HG03442 (cell line): ENCODE measurements at regions not wholly inside any gene's neighbourhood (a gene's known extent, or its start where the extent isn't known, plus 50 kb on each side); places are given as distances from the start of the nearest gene placed in this dataset.
"Not testable (repeated sequence)": the region's sequence is repeated elsewhere in the genome, so short reads cannot be mapped to it uniquely, and the experiment has no call there.

Experiments used
- ATAC-seq: cut with Tn5 transposase; IDR thresholded peaks from one replicate; pipeline ENCODE4 v1.9.1; 2021; ENCODE audit warnings: mild to moderate bottlenecking, moderate library complexity; ENCODE audit not compliant: unreplicated experiment

DNA sequence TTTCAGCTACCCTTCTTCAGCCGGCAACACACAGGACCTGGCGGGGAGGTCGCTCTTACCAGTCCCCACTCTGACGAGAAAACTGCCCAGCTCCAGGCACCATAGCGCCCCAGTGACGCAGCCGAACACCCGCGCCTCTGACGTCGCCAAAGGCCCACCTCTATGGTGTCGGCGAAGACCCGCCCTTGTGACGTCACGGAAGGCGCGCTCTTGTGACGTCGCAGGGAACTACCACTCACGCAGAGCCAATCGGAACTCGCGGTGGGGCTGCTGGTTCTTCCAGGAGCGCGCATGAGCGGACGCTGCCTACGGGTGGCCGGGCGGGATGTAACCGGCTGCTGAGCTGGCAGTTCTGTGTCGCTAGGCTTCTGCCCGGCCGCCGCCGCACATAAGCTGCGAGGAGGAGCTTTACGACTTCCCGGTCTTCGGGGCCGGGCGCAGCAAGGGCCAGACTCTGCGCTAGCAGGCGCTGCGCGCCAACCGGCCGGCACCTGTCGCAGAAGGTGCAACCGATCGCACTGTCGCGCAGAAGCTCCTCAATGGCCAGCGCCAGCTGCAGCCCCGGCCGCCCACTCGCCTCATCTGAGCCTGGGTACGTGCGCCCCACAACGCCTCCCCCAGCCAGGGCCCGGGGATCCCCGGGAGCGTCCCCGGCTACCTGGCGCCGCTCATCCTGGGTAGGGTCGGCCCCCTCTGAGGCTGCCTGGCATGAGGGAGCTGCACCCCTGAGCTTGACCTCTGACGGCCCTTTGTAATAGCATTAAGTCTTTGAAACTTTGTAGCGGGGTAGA lies 121.3 kb upstream of the FBXO28 start:
- ATAC-seq, result peak; percentile 100

DNA sequence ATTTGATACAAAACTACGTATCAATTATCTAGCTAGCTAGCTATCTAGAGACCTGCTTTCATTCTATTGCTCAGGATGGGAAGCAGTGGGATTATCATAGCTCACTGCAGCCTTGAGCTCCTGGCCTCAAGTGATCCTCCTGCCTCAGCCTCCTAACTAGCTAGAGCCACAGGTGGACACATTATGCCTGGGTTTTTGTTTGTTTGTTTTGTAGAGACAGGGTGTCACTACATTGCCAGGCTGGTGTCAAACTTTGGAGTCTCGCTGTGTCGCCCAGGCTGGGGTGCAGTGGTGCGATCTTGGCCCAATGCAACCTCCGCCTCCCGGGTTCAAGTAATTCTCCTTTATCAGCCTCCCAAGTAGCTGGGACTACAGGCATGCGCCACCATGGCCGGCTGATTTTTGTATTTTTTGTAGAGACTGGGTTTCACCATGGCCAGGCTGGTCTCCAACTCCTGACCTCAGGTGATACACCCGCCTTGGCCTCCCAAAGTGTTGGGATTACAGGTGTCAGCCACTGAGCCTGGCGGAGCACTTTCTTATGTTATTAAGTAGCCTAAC lies 122.5 kb upstream of the FBXO28 start:
- ATAC-seq, result not testable (repeated sequence)

DNA sequence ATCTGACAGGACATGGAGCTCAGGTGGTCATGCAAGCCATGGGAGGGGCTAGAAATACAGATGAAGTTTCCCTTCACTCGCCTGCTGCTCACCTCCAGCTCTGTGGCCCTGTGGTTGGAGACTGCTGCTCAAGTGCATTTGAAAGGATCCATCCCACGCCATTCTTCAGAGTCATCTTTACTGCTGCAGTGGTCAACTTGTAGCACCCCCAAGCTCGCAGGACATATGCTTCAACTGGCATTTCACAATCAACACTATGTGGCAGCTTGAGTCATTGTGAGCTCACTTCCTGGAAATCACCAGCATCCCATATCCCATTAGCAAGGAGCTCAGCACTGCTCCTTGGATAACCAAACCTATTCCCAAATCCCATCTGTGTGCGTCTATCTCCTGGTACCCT lies 116.2 kb upstream of the TP53BP2 start:
- not testable (repeated sequence) for ATAC-seq

DNA sequence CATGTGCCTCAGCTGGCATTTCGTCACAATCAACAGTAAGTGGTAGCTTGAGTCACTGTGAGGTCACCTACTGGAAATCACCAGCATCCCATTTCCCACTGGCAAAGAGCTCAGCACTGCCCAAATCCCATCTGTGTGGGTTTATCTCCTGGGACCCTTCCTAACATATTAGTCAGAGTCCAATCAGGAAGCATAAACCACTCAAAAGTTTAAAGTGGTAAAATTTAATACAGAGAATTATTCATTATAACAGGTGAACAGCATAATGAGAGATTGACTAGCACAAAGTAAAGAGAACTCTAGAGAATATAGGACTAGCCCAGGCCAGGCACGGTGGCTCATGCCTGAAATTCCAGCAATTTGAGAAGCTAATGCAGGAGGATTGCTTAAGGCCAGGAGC lies 107.1 kb upstream of the TP53BP2 start:
- ATAC-seq, result not testable (repeated sequence)

DNA sequence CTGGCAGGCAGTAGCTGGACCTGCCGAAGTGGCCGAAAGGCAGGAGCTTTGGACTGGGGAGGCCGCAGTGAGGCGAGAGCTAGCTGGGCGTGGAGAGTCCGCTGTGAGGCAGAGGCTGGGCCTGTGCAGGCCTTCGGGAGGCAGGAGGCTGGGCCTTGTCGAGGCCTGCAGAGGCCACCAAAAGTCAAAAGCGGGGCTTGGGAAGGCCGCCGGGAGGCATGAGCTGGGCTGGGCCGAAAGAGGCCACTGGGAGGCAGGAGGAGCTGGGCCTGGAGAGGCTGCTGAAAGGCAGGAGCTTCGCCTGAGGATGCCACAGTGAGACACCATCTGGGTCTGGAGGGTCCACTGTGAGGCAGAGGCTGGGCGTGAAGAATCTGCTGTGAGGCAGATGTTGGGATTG lies 105.8 kb upstream of the TP53BP2 start:
- not testable (repeated sequence) for ATAC-seq

DNA sequence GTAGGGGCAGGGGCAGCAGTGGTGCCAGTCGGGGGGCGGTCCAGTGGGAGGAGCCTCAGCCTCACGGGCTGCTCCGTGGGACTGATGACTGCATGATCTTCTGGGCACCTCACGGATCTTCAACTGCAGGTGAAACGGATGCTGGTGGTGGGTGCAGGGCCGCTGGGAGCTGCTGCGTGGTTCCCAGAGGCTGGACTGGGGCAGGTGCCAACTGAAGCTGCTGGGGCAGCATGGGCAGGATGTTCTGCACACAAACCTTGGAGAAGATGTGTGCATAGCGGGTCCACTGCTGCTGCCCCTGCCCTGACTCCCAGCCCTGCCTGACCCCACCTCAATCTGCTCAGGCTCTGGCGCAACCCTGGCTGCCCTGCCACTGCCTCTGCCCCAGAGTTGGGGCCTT lies 104.2 kb upstream of the TP53BP2 start:
- ATAC-seq, result not testable (repeated sequence)

DNA sequence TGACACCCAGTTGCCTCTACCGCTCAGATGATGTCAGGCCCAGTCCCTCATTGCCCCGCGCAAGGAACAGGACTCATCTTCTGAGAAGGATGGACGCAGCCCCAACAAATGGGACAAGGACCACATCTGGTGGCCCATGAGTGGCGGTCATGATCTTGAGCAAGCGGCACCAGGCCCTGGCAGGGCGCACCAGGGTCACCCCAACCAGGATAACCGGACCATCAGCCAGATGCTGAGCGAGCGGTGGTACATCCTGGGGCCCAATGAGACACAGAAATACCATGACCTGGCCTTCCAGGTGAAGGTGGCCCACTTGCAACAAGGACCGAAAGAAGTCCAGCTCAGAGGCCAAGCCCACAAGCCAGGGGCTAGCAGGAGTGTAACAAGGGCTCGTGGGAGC lies 102.3 kb upstream of the TP53BP2 start:
- not testable (repeated sequence) for ATAC-seq

DNA sequence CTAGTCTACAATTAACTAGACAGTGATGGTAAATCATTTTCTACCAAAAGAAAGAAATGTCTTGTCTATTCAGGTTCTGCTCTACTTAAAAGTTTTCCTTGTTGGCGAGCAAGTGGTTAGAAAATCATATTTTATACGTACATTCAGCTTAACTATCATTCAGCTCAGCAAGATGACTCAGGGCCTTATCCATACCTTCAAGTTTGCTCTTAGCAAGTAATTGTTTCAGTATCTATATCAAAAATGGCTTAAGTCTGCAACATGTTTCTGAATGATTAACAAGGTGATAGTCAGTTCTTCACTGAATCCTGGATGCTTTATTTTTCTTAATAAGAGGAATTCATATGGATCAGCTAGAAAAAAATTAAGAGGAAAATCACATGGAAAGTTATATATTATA lies 90.8 kb upstream of the TP53BP2 start:
- ATAC-seq, result not testable (repeated sequence)

DNA sequence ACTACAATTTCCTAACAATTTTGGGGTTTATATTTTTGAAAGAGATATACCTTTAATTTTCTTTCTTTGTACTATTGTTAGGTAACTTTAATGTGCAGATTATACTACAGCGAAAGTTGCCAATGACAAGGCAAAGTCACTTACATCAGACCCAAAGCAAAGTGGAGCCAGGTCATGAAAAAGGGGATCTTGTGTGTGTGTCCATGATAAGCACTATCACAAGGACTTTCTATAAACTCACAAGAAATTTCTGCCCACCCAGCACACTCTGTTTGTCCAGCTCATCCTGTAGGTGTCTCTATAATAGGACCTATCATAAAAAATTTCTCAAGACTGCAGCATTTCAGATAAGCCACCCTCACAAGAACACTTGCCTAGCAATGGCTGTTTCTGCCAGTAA lies 85.7 kb upstream of the TP53BP2 start:
- ATAC-seq, result not testable (repeated sequence)

DNA sequence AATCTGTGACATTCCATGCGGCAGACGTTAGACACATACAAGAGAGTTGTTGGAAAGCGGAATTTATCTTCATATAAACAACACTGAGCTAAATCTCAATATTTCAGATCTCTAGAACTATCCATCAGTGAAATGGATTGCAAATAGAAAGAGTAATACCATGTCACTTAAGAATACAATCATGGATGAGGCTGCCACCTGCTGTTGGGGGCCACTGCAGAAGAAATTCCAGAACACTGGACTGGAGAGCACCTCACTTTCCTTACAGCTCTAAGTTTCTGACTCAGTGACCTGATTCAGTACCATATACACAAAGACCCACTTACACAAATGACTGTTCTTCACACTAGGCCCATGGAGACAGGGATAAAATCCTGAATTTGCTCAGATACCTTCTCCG lies 75.1 kb upstream of the TP53BP2 start:
- not testable (repeated sequence) for ATAC-seq

DNA sequence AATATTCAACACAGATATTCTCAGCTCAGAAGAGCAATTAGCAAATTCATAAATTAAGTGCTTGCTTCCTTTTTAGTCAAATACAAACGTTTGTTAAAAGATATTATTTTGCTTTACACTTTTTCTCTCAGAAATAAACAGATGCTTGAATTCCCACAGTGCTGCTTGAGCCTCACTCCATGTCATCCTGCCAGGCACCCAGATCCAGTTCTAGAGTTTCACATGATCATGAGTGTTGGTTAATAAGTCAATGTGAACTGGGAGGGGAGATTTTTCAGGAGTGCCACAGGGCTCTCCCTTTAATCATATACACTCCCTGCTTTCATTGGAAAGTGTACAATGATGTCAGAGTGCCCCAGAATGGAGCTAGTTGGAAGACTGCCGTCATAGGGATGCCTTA lies 69.7 kb upstream of the TP53BP2 start:
- ATAC-seq, result not testable (repeated sequence)

DNA sequence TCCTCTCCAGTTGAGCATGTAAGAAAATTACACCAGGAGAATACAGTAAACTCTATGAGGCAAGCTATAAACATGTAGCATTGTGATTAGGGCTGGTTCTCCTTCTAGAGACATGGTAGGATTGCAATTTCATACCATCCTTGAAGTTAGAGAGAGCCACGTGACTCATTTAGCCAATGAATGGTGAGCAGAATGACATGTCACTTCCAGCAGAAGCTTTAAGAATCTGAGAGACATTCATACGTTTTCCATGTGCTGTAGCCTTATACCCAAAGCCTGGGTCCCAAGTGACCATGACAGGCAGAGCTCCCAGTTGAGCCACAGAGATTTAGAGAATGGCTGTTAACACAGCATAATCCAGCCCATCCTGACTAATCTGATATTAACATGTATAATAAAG lies 68.0 kb upstream of the TP53BP2 start:
- not testable (repeated sequence) for ATAC-seq

DNA sequence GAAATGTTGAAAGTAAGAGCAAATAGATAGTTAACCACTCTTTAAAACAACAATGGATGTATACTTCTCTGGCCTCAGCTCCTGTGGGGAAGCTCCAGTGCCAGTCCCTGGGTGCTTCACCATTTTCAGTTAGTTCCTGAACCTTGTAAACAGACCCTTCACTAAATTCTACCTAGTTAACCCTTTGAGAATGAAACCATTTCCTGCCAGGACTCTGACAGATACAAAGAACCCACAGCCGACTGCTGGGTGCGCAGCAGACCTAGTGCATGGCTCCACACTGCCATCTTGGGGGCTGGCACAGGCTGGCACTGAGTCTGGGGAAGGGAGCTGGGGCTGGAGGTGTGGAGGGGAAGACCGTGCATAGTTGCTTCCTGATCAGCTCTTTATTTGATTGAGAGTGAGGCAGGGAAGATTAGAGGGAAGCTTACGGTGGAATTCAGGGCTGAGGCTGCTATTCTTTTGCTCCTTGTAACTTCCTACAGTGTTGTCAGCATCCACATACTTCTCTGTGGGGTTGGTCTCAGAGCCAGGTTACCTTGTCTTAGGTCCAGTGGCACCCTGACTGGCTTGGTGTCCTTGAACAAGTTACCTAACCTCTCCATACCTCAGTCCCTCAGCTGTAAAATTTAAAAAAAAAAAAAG lies 62.3 kb upstream of the TP53BP2 start:
- ATAC-seq, result not testable (repeated sequence)

DNA sequence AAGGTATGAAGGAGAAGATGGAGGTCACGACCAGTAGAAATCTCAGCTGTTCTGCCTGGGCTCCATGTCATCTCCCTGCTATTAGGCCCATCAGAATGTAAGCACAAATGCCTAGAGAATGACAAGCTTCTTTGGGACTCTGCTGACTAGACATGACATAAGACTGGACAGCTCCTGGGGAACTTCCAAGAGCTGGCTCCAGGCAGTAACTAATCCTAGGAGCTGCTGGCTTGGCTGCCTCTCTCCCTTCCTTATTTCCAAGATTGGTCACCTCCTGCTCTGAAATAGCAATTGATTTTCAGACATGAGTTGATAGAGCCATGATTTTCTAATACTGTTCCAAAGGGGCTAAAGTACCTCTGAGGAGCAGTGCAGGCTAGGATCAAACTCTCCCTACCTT lies 57.5 kb upstream of the TP53BP2 start:
- not testable (repeated sequence) for ATAC-seq

DNA sequence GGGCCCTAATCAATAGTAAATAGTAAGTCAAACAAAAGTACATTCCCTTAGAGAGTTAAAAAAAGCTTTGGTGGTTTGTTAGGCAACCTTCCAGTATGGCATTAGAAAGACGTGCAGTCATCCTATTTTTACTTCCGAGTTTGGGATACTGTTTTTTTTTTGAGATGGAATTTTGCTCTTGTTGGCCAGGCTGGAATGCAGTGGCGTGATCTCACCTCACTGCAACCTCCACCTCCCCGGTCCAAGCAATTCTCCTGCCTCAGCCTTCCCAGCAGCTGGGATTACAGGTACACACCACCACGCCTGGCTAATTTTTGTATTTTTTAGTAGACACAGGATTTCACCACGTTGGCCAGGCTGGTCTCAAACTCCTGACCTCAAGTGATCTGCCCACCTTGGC lies 54.0 kb upstream of the TP53BP2 start:
- ATAC-seq, result not testable (repeated sequence)

DNA sequence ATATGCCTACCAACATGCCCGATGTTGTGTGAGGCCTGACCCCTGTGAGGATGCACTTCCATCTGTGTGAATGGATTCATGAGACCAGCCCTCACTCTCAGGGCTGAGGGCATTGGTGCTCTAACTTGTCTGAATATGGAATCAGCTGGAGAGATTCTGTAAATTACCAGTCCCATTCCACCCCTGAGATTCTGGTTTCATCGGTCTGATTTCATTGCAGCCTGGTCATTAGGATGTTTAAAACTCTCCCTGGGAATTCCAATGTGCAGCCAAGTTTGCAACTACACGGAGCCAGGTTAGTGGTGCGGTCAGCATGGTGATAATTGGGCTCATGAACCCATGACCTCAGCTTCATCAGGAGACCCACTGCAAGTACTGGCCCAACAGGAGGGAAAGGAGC lies 51.4 kb upstream of the TP53BP2 start:
- ATAC-seq, result not testable (repeated sequence)

DNA sequence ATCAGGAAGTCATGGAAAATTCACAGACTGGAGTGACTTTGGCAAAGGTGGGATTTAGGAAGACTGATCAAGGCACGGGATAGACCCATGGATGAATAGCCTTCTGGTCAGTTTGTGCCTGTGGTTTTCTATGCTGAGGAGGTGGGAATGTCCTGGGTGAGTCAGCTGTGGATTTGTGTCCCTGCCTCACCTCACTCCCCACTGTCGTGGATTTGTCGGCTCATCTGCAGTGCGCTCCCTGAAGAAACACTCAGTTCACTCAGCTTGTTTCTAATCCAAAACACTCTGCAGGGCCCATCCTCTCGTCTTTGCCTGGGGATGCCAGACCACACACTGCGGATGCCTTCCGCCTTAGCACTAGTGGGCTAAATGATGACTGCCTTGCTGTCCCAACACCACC lies 50.2 kb upstream of the TP53BP2 start:
- not testable (repeated sequence) for ATAC-seq
